Endodermal cell (in vitro differentiated cells): ENCODE measurements at regions not wholly inside any gene's neighbourhood (a gene's known extent, or its start where the extent isn't known, plus 50 kb on each side); places are given as distances from the start of the nearest gene placed in this dataset.
"Not testable (repeated sequence)": the region's sequence is repeated elsewhere in the genome, so short reads cannot be mapped to it uniquely, and the experiment has no call there.

Source experiments
- DNase-seq: peaks from one replicate; pipeline ENCODE4 v3.0.0-alpha.2; 2017
- H3K27ac ChIP-seq: 2 replicates; pipeline ENCODE4 v1.5.1; 2013; ENCODE audit warnings: mild to moderate bottlenecking, low read depth, low read length, moderate library complexity
- H3K27me3 ChIP-seq: 2 replicates; pipeline ENCODE4 v1.6.1; 2013; ENCODE audit warnings: mild to moderate bottlenecking, low read length, moderate library complexity; ENCODE audit not compliant: insufficient read depth, control insufficient read depth, poor library complexity, severe bottlenecking
- H3K36me3 ChIP-seq: 2 replicates; pipeline ENCODE4 v1.7.0; 2013; ENCODE audit warnings: mild to moderate bottlenecking, low read length, moderate library complexity; ENCODE audit not compliant: control insufficient read depth, insufficient read depth
- H3K4me1 ChIP-seq: one replicate; pipeline ENCODE4 v1.7.0; 2013; ENCODE audit warnings: low read length; ENCODE audit not compliant: control insufficient read depth, insufficient read depth
- H3K4me3 ChIP-seq: 2 replicates; pipeline ENCODE4 v1.5.1; 2013; ENCODE audit warnings: mild to moderate bottlenecking, low read length, moderate library complexity
- H3K9ac ChIP-seq: 2 replicates; pipeline ENCODE4 v1.6.1; 2013; ENCODE audit warnings: mild to moderate bottlenecking, low read length, moderate library complexity; ENCODE audit not compliant: poor library complexity, severe bottlenecking; ENCODE audit errors: extremely low read depth
- H3K9me3 ChIP-seq: 2 replicates; pipeline ENCODE4 v1.6.1; 2013; ENCODE audit warnings: mild to moderate bottlenecking, low read length, moderate library complexity; ENCODE audit not compliant: control insufficient read depth
- H3K27ac Mint-ChIP-seq: 2 replicates; pipeline ENCODE4 v1.8.0; 2020; ENCODE audit warnings: mixed read lengths
- H3K27me3 Mint-ChIP-seq: 2 replicates; pipeline ENCODE4 v1.8.0; 2021; ENCODE audit warnings: mild to moderate bottlenecking, mixed read lengths; ENCODE audit not compliant: insufficient read depth
- H3K36me3 Mint-ChIP-seq: 2 replicates; pipeline ENCODE4 v1.8.0; 2020; ENCODE audit warnings: low read depth, mixed read lengths
- H3K4me1 Mint-ChIP-seq: 2 replicates; pipeline ENCODE4 v1.8.0; 2020; ENCODE audit warnings: mixed read lengths
- H3K4me3 Mint-ChIP-seq: 2 replicates; pipeline ENCODE4 v1.8.0; 2020; ENCODE audit warnings: mild to moderate bottlenecking, moderate library complexity, mixed read lengths
- H3K9me3 Mint-ChIP-seq: 2 replicates; pipeline ENCODE4 v1.8.0; 2020; ENCODE audit warnings: mild to moderate bottlenecking, mixed read lengths
- WGBS, 2 experiments: methylation state at CpG; one replicate each; pipeline versions ENCODE4 v1.1.5 to v1.1.7; 2013; ENCODE audit warnings: missing lambda C conversion rate in 2 of 2, mixed read lengths in 1 of 2; ENCODE audit not compliant: insufficient coverage in 1 of 2, insufficient read length in 1 of 2; 5-methylcytosine and 5-hydroxymethylcytosine counted together

DNA sequence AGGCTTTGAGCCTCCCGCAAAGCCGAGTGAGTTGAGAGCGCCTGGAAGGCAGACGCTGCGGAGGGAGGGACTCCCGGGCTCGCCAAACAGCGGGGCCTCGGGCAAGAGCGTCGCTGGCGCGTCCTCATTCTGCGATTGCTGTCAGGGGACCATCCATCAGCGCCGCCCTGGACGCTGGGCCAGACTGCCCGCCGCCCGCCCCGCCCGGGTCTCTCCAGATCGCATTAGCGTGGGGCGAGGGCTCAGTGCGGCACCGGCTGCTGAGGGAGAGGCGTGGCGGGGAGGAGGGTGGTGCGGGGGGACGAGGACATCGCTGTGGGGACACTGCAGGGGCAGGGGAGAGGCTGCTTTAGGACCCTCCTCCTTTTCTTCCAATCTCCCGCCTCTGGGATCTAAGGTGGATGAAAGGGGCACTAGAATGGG, 957.2 kb upstream of the DEFB115 start:
- WGBS, 2 experiments, result 33 to 41% methylated on average over 3 to 33 of the region's 33 CpGs
- peaks cover 67% of the 10 kb centered on the region for H3K9me3 Mint-ChIP-seq
- H3K27me3 Mint-ChIP-seq, DNase-seq, H3K9me3 ChIP-seq, H3K36me3 Mint-ChIP-seq, H3K4me1 Mint-ChIP-seq, H3K4me3 Mint-ChIP-seq, H3K9ac ChIP-seq, H3K36me3 ChIP-seq, H3K27ac ChIP-seq, H3K4me3 ChIP-seq, H3K27ac Mint-ChIP-seq, H3K27me3 ChIP-seq, H3K4me1 ChIP-seq: not testable (repeated sequence)

DNA sequence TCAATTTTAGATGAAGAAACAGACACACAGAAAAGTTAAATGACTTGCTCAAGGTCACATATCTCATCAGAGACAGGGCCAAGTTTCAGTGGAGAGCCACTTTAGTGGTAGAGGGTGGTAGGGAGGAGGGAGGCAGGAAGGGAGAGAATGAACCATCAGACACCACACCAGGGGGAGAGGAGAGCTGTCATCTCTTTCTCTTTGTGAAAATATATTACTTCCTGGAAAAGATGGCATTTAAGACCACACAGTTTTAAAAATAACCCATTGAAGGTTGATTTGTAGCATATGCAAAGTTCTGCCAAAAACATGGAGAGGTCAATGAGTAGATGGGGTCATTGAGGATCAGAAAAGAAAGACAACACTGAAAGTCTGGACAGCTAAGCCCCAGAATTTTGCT, 954.7 kb upstream of the DEFB115 start:
- not testable (repeated sequence) for H3K27me3 ChIP-seq, H3K27me3 Mint-ChIP-seq, H3K9me3 ChIP-seq, H3K4me1 ChIP-seq, H3K36me3 Mint-ChIP-seq, H3K4me1 Mint-ChIP-seq, H3K4me3 Mint-ChIP-seq, H3K27ac Mint-ChIP-seq, H3K36me3 ChIP-seq, DNase-seq, H3K9ac ChIP-seq, H3K27ac ChIP-seq, H3K4me3 ChIP-seq
- H3K9me3 Mint-ChIP-seq, result peaks cover 67% of the 10 kb centered on the region

DNA sequence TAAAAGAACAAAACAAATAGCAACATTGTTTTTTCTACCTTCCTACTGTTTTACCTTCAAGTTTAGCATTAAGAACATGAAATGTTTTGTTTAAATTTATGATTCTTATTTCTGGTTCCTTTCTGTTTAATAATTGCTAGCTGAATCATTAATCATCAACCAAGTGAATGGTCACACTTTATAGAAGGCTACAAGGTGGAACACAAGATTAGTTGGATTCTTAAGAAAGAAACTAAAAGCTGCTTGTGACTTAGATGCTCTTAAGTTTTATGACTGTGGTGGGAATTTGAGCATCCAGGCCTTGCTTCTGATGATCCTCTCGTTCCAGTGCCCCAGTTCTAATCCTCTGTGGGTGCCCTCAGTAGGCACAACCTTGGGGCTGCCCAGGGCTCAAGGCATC, 947.5 kb upstream of the DEFB115 start:
- H3K9ac ChIP-seq, H3K9me3 ChIP-seq, H3K4me1 Mint-ChIP-seq, H3K4me1 ChIP-seq, DNase-seq, H3K27me3 ChIP-seq, H3K36me3 Mint-ChIP-seq, H3K4me3 Mint-ChIP-seq, H3K27ac ChIP-seq, H3K36me3 ChIP-seq, H3K27me3 Mint-ChIP-seq, H3K4me3 ChIP-seq, H3K27ac Mint-ChIP-seq: not testable (repeated sequence)
- no CpG with 5 or more reads among the region's 1 CpG for WGBS, 2 experiments
- peaks cover 63% of the 10 kb centered on the region for H3K9me3 Mint-ChIP-seq

DNA sequence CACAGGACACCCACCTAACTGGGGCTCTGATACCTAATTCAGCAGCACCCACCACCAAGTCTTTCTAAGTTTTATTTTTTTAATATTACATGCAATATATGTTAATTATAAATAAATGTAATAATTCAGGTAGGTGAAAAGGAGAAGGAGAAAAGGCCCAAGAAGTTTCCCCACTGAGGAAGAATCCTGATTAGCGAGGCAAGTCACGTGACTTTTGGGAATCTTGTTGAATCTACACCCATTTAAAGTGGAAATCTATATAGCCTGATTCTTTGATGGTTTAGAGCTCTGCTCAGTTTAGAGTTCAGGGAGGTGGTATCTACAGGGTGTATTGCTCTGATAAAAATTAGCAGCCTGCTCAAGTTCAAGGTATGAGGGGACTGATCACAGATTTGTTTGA, 947.1 kb upstream of the DEFB115 start:
- not testable (repeated sequence) for H3K36me3 Mint-ChIP-seq, H3K4me3 Mint-ChIP-seq, H3K36me3 ChIP-seq, H3K4me1 ChIP-seq, H3K4me3 ChIP-seq, H3K4me1 Mint-ChIP-seq, DNase-seq, H3K27ac ChIP-seq, H3K27me3 Mint-ChIP-seq, H3K9me3 ChIP-seq, H3K27ac Mint-ChIP-seq, H3K9ac ChIP-seq, H3K27me3 ChIP-seq
- peaks cover 65% of the 10 kb centered on the region for H3K9me3 Mint-ChIP-seq
- 79 to 85% methylated on average over 2 of the region's 2 CpGs for WGBS, 2 experiments

DNA sequence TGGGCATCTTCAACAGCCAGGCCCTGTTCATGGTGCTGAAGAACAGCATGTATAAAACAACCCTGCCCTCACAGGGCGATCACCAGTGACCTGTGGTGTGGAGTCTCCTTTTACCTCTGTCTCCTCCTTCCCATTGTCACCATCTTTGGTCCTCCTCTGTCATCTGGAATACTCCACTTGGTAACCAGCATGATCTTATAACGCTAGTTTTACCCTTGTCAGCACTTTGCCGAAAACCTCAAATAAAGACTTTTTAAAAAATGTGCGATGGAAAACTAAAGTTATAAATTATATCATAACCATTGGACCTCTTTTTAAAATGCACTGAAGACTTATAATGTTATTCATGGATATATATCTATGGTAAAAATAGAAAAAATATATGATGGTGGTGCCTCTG, 945.2 kb upstream of the DEFB115 start:
- not testable (repeated sequence) for H3K9ac ChIP-seq, H3K36me3 ChIP-seq, H3K27ac ChIP-seq, H3K9me3 ChIP-seq, H3K4me1 ChIP-seq, H3K4me3 ChIP-seq, H3K4me3 Mint-ChIP-seq, H3K27me3 Mint-ChIP-seq, DNase-seq, H3K27ac Mint-ChIP-seq, H3K27me3 ChIP-seq, H3K36me3 Mint-ChIP-seq, H3K4me1 Mint-ChIP-seq
- H3K9me3 Mint-ChIP-seq, result peaks cover 65% of the 10 kb centered on the region
- WGBS, 2 experiments, result 86% methylated on average over 3 of the region's 4 CpGs; no CpG with 5 or more reads in 1 of the 2 experiments

DNA sequence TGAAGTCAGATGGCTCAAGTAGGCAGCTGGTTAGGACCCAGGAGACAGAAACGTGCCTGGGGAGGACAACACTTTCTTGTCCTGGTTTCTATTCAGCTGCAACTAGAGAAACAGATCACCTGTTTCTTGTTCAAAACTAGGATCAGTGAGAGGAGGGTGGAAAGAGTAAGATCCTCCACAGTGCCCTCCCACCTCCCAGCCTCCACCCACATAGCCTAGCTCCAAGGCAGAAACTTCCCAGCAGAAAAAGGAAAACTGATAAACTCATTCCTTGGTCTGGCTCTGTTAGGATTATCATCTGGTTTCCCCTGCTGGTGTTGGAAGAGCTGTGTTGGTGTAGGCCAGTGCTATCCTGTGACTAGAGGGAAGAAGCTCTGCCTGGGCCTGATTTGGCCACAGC, 943.8 kb upstream of the DEFB115 start:
- H3K9me3 Mint-ChIP-seq, result peaks cover 68% of the 10 kb centered on the region
- H3K36me3 Mint-ChIP-seq, H3K4me1 ChIP-seq, H3K4me3 ChIP-seq, H3K36me3 ChIP-seq, DNase-seq, H3K27ac ChIP-seq, H3K27me3 Mint-ChIP-seq, H3K27me3 ChIP-seq, H3K4me3 Mint-ChIP-seq, H3K4me1 Mint-ChIP-seq, H3K9me3 ChIP-seq, H3K27ac Mint-ChIP-seq, H3K9ac ChIP-seq: not testable (repeated sequence)
- no CpG with 5 or more reads among the region's 1 CpG for WGBS, 2 experiments

DNA sequence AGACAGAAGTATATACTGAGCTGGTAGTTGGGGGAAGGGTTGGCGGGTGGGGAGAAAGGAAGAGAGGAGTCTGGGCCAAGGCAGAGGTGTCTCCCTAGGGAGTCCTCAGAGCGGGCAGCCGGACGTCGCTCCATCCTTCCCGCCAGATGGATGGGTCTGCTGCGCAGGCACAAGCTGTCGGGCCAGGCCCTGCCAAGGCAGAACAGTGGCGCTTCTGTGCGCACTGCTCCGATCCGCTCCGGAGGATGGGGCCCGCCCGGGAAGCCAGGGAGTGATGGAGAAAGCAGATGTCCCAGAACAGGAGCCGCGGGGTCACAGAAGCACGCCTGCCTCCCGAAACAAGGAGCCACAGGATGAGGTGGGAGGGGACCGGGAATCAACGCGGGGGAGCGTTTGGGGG, 941.4 kb upstream of the DEFB115 start:
- not testable (repeated sequence) for H3K4me1 Mint-ChIP-seq, H3K9me3 ChIP-seq, H3K4me3 ChIP-seq, H3K36me3 ChIP-seq, H3K27ac ChIP-seq, H3K4me1 ChIP-seq, H3K4me3 Mint-ChIP-seq, DNase-seq, H3K36me3 Mint-ChIP-seq, H3K9ac ChIP-seq, H3K27ac Mint-ChIP-seq, H3K27me3 Mint-ChIP-seq, H3K27me3 ChIP-seq
- 69% methylated on average over 17 of the region's 23 CpGs; no CpG with 5 or more reads in 1 of the 2 experiments for WGBS, 2 experiments
- H3K9me3 Mint-ChIP-seq, result peaks cover 73% of the 10 kb centered on the region
